ENCODE measurements at regions not wholly inside any gene's neighbourhood (a gene's known extent, or its start where the extent isn't known, plus 50 kb on each side); places are given as distances from the start of the nearest gene placed in this dataset.

GRCh38 chr5:113909782-113910181, 396.3 kb downstream of the YTHDC2 start:
- no peak for TF ChIP-seq CTCF (conservative IDR thresholded peaks at IDR 0.05; ENCODE audit: low read depth, low read length)
- no peak for DNase-seq (ENCODE audit: low read depth)
- H3K4me3 ChIP-seq (ENCODE audit: low read length): no peak overlapping the region

GRCh38 chr5:113917997-113918396, 404.5 kb downstream of the YTHDC2 start:
- no peak overlapping the region for H3K4me3 ChIP-seq (ENCODE audit: low read length)
- DNase-seq (ENCODE audit: low read depth): no peak
- no peak for TF ChIP-seq CTCF (conservative IDR thresholded peaks at IDR 0.05; ENCODE audit: low read depth, low read length)

GRCh38 chr5:113922343-113922742, 408.8 kb downstream of the YTHDC2 start:
- TF ChIP-seq CTCF (conservative IDR thresholded peaks at IDR 0.05; ENCODE audit: low read depth, low read length): no peak
- H3K4me3 ChIP-seq (ENCODE audit: low read length): no peak overlapping the region
- no peak for DNase-seq (ENCODE audit: low read depth)

GRCh38 chr5:113935453-113935852, 422.0 kb downstream of the YTHDC2 start:
- no peak for DNase-seq (ENCODE audit: low read depth)
- no peak for TF ChIP-seq CTCF (conservative IDR thresholded peaks at IDR 0.05; ENCODE audit: low read depth, low read length)
- no peak overlapping the region for H3K4me3 ChIP-seq (ENCODE audit: low read length)

- DNase-seq (ENCODE audit: low read depth): no peak
- no peak overlapping the region for H3K4me3 ChIP-seq (ENCODE audit: low read length)
- no peak for TF ChIP-seq CTCF (conservative IDR thresholded peaks at IDR 0.05; ENCODE audit: low read depth, low read length)
Measured at GRCh38 chr5:113937301-113937700, 423.8 kb downstream of the YTHDC2 start.

- DNase-seq (ENCODE audit: low read depth): no peak
- H3K4me3 ChIP-seq (ENCODE audit: low read length): no peak overlapping the region
- no peak for TF ChIP-seq CTCF (conservative IDR thresholded peaks at IDR 0.05; ENCODE audit: low read depth, low read length)
Measured at GRCh38 chr5:113939988-113940387, 421.9 kb upstream of the KCNN2 start.

GRCh38 chr5:113950186-113950585, 411.7 kb upstream of the KCNN2 start:
- DNase-seq (ENCODE audit: low read depth): no peak
- TF ChIP-seq CTCF (conservative IDR thresholded peaks at IDR 0.05; ENCODE audit: low read depth, low read length): no peak
- no peak overlapping the region for H3K4me3 ChIP-seq (ENCODE audit: low read length)
